ENCODE measurements at regions not wholly inside any gene's neighbourhood (a gene's known extent, or its start where the extent isn't known, plus 50 kb on each side); places are given as distances from the start of the nearest gene placed in this dataset.

DNA sequence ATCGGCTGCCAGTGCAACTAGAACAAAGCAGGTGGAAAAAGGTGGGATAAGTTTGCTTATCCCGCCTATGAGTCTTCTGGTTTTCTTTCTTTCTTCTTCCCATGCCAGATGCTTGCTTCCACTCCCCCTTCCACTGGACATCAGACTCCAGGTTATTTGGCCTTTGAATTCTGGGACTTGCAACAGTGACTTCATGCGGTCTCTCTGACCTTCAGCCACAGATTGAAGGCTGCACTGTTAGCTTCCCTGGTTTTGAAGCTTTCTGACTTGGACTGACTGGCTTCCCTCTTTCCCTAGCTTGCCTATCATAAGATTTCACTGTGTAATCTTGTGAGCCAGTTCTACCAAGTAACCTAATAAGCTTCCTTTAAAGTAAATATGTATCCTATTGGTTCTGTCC is 878.4 kb upstream of the GJE1 start:
- TF ChIP-seq, protein P1, sequence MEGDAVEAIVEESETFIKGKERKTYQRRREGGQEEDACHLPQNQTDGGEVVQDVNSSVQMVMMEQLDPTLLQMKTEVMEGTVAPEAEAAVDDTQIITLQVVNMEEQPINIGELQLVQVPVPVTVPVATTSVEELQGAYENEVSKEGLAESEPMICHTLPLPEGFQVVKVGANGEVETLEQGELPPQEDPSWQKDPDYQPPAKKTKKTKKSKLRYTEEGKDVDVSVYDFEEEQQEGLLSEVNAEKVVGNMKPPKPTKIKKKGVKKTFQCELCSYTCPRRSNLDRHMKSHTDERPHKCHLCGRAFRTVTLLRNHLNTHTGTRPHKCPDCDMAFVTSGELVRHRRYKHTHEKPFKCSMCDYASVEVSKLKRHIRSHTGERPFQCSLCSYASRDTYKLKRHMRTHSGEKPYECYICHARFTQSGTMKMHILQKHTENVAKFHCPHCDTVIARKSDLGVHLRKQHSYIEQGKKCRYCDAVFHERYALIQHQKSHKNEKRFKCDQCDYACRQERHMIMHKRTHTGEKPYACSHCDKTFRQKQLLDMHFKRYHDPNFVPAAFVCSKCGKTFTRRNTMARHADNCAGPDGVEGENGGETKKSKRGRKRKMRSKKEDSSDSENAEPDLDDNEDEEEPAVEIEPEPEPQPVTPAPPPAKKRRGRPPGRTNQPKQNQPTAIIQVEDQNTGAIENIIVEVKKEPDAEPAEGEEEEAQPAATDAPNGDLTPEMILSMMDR (conservative IDR thresholded peaks at IDR 0.05) = no peak
- TF ChIP-seq EZH2 (IDR thresholded peaks at IDR 0.05; ENCODE audit: low read depth) = no peak

All from PC-9 (cell line).